Astrocyte (in vitro differentiated cells and primary cell): ENCODE measurements at regions not wholly inside any gene's neighbourhood (a gene's known extent, or its start where the extent isn't known, plus 50 kb on each side); places are given as distances from the start of the nearest gene placed in this dataset.

ENCODE experiments used
- EZH2 ChIP-seq: IDR thresholded peaks from 2 replicates; pipeline ENCODE4 v1.6.1; 2012; ENCODE audit warnings: mild to moderate bottlenecking, low read length, inconsistent platforms; ENCODE audit not compliant: insufficient read depth
- TF ChIP-seq, protein P1 (sequence below): IDR thresholded peaks from 2 replicates; pipeline ENCODE4 v1.5.1; 2011; ENCODE audit warnings: low read depth, mild to moderate bottlenecking, inconsistent platforms, low read length, moderate library complexity; ENCODE audit not compliant: insufficient read depth

DNA sequence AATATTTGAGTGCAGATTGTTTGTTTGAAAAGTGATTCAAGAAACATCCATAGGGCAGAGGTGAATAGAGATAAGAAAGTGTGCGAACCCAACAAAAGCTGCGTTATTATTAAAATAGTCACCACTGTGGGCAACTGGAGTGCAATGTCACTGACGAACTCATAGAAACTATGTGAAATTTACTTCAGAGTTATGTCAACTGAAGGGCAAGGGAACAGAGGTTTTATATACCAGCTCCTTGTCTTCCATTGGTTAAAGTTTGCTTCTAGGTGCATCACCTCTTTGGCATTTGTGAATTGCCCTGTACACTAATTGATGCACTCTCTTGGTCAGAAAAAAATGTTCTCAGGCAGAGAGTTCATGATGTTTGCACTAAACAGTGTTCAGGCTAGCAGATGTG, 110.5 kb upstream of the NYAP2 start:
- TF ChIP-seq, protein P1, sequence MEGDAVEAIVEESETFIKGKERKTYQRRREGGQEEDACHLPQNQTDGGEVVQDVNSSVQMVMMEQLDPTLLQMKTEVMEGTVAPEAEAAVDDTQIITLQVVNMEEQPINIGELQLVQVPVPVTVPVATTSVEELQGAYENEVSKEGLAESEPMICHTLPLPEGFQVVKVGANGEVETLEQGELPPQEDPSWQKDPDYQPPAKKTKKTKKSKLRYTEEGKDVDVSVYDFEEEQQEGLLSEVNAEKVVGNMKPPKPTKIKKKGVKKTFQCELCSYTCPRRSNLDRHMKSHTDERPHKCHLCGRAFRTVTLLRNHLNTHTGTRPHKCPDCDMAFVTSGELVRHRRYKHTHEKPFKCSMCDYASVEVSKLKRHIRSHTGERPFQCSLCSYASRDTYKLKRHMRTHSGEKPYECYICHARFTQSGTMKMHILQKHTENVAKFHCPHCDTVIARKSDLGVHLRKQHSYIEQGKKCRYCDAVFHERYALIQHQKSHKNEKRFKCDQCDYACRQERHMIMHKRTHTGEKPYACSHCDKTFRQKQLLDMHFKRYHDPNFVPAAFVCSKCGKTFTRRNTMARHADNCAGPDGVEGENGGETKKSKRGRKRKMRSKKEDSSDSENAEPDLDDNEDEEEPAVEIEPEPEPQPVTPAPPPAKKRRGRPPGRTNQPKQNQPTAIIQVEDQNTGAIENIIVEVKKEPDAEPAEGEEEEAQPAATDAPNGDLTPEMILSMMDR, result no peak
- no peak for TF ChIP-seq EZH2
